Stimulated activated CD4-positive, alpha-beta T cell treated with anti-CD3 and anti-CD28 coated beads, Interleukin-1b, Interleukin-23, amount 100 ng/mL, for 24 hours (primary cell): ENCODE measurements at regions not wholly inside any gene's neighbourhood (a gene's known extent, or its start where the extent isn't known, plus 50 kb on each side); places are given as distances from the start of the nearest gene placed in this dataset.

Source experiments
- DNase-seq, 4 experiments: peaks; one replicate each; pipeline ENCODE4 v3.0.0-alpha.2; 2020; ENCODE audit warnings: low read depth in 4 of 4, low spot score in 1 of 4

DNA sequence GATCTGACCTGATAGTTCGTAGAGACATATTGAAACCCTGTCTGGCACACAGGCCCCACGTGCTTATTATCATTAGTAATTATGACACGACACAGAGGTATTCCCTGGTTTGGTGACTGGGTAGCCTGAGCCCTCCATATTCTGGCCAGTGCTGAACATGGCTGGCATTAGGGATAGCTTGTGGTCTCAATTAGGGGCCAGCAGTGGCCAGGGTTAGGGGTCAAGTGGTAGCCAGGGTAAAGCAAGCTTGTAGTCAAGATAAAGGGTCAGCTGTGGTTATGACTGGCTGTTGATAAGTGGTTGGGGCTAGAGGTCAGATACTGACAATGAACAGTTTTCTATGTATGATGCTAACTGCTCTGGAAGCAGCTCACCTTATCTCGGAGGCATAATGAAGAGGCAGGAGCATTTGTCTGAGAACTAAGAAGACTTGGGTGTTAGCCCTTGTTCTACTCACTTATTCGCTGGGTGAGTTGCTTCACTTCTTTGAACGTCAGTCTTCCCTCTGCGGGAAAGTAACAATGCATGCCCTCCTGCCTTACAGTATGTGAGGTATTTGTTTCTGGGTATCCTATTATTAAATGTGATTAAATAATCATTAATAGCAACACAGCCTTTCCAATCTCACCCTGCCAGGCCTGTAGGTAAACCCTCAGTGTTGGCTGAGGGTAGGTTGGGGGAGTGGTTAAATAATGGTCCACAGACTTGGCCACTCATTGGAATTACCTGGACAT lies 66.7 kb downstream of the VEGFA start:
- no peak for DNase-seq
